HL-60/S4 treated with retinoic acid at 250 ng/mL for 4 days and 3 days (cell line): ENCODE measurements at regions not wholly inside any gene's neighbourhood (a gene's known extent, or its start where the extent isn't known, plus 50 kb on each side); places are given as distances from the start of the nearest gene placed in this dataset.
"Not testable (repeated sequence)": the region's sequence is repeated elsewhere in the genome, so short reads cannot be mapped to it uniquely, and the experiment has no call there.

Source experiments
- in situ Hi-C: fragments of 300-500 bp; cut with MboI; formaldehyde crosslinking; loops from 2 replicates; pipeline ENCODE4 v1.7.0; 2022; ENCODE audit warnings: low sequenced_read_pairs

DNA sequence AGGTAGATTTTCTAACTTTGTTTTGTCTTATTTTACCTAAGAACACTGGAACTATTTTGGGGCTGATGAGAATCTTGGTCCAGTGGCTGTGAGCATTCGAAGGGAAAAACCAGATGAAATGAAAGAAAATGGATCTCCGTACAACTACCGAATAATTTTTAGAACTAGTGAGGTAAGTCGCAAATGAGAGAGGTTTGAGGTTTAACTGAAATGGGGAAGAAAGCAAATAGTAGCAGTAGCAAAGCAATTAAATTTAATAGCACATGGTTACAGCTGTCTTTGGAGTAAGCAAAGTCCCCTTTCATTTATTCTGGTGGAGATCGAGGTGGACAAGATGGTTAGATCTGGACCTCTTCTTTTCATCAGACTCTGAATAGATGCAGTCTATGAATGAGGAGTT lies 313.5 kb upstream of the RGS6 start:
- in situ Hi-C loops: no loop called here

DNA sequence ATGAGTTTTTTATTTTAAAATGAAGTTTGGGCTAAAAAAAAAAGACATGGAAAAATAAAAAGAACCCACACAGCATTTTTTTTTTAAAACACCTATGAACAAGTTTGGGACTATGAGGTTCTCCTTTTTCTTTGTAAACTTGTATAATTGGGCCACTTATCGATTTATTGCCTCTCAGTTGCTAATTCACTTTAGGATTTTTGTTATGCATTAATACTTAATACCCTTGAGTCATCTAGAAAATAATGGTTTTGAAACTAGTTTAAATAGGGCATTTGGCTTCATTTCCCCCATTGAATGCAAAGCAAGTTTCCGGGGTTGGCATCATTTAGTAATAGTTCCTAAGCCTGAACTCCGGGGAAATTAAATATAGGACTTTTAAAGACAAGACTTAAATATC lies 312.8 kb upstream of the RGS6 start:
- in situ Hi-C loops: no loop called here

- in situ Hi-C loops: no loop called here
Measured at GRCh38 chr14:71620401-71620800, 311.8 kb upstream of the RGS6 start.

DNA sequence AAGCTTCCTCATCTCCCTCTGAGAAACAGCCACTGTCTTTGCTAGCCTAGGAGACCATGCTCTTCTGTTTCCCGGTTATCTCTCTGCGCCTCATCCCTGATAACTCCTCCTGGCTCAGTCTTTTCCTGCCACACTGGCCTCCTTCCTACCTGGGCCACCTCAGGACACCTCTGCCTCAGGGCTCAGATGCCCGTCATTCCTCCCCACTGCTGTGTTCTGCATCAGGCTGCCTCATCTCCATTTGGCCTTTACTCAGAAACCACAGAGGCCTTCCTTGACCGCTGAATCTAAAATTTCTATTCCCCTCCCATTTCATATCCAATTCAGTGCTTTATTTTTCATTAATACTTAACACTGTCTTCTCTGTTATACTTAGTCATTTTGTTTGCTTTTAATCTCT lies 311.0 kb upstream of the RGS6 start:
- in situ Hi-C loops: no loop called here

GRCh38 chr14:71621980-71622605 lies 310.1 kb upstream of the RGS6 start:
- in situ Hi-C loops: no loop called here

- in situ Hi-C loops: no loop called here
Measured at GRCh38 chr14:71623939-71624338, 308.3 kb upstream of the RGS6 start.

DNA sequence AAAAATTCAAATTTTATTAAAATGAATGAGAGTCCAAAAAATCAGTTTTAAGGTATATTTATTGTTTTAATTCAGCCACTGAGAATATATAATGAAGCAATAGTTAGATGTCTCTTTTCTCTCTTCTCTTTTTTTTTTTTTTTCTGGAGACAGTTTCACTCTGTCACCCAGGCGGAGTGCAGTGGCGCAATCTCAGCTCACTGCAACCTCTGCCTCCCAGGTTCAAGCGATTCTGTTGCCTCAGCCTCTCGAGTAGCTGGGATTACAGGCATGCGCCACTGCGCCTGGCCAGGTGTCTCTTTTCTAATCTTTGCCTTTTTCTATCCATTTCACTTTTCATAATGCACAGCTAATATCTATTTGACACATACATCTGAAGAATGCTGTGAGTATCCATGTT lies 307.1 kb upstream of the RGS6 start:
- in situ Hi-C loops: no loop called here

GRCh38 chr14:71625891-71626701 lies 306.1 kb upstream of the RGS6 start:
- in situ Hi-C loops: no loop called here

- in situ Hi-C loops: no loop called here
Measured at GRCh38 chr14:71628433-71628832, 303.8 kb upstream of the RGS6 start.

- in situ Hi-C loops: no loop called here
Measured at GRCh38 chr14:71629250-71629649, 303.0 kb upstream of the RGS6 start.

- in situ Hi-C loops: no loop called here
Measured at GRCh38 chr14:71629765-71630492, 302.3 kb upstream of the RGS6 start.

DNA sequence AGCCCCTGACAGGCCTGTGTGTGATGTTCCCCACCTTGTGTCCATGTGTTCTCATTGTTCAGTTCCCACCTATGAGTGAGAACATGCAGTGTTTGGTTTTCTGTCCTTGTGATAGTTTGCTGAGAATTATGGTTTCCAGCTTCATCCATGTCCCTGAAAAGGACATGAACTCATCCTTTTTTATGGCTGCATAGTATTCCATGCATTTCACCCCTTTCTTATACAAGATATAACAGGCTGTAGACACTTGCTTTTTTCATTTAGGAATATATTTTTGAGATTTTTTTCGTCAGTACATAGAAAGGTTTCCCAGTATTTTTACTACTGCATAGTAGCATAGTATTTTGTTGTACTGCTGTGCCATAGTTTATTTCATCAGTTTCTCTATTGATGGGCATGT lies 301.2 kb upstream of the RGS6 start:
- in situ Hi-C loops: not testable (repeated sequence)

DNA sequence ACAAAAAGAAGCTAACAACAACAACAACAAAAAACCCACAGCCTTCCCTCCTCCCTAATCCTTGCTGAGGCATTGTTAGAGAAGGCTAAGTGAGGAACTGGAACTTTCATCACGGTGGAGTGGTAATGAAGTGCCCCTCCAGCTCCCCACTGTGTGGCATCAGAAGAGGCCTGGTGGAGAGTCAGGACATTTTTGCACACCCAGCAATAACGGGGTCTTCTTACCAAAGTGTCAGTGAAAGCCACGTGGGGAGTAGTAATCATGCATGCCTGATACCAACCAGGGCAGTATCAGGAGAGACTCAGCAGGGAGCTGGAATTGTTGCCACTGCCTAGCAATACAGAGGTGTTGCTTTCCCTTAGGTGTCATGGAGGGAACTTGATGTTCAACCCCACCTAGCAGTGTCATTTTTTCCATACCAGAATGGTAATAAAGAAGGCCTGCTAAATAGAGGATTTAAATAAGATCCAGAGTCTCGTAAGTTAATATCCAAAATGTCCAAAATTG lies 299.7 kb upstream of the RGS6 start:
- in situ Hi-C loops: no loop called here

DNA sequence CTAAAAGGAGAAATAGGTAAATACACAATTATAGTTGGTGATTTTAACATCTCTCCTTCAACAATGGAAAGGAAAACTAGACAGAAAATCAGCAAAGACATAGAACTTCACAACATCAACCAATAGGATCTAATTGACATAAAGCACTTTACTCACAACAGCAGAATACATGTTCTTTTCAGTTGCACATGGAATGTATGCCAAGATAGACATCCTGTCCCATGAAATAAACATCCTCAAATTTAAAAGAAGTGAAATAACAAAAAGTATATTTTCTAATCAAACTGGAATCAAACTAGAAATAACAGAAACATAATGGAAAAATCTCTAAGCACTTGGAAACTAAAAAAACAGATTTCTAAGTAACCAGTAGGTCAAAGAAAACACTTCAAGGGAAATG lies 296.2 kb upstream of the RGS6 start:
- in situ Hi-C loops: no loop called here

GRCh38 chr14:71636820-71637471 lies 295.3 kb upstream of the RGS6 start:
- in situ Hi-C loops: no loop called here

GRCh38 chr14:71638523-71639196 lies 293.6 kb upstream of the RGS6 start:
- in situ Hi-C loops: no loop called here

GRCh38 chr14:71642715-71643114 lies 289.5 kb upstream of the RGS6 start:
- in situ Hi-C loops: no loop called here

- in situ Hi-C loops: no loop called here
Measured at GRCh38 chr14:71645656-71646055, 286.6 kb upstream of the RGS6 start.

DNA sequence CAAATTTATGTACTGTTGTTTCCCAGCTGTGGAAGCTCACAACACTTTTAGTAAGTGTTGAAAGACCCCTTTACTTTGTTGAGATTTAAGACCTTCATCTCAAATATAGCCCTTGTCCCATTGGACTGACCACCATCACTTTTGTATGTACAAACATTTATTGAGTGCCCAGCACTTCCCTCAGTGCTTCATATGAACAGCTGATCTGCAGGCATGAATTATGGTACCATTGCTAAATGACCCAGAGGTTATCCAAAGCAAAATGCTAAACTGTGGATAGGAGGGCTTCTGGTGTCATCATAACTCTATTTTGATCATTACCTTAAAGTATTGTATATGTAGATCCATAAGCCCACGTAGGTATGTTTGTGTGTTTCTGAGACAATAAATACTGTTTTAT lies 285.7 kb upstream of the RGS6 start:
- in situ Hi-C loops: no loop called here

DNA sequence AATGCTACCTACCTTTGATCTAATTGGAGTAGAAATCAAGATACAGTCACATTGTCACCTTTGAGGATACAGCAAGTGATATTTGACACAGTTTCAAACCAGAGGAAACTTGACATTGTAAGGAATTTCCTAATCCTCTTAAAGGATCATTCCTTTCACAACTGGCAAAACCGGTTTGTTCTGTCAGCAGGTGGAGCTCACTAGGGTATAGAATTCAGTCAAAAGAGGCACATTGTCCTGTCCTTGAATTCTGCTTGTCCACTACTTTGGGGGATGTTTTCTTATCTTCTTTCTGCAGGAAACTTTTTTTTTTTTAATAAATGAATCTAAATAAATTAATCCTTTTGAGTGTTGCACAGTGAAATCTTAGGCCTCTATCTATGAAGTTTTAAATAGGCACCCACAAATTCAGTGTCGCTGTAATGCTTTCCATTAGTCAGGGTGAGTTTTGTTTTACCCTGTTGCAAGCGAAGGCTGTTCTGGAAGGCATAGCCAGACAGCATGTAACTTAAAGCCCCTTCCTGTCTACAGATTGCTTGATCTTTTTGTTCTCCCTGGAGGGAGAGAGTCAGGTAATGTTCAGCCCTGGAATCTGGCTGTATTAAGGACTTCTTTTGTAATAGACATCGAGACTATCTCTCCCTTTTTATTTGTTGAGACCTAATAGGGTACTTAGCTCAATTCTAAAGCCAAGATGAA lies 285.0 kb upstream of the RGS6 start:
- in situ Hi-C loops: no loop called here
